ENCODE measurements at regions not wholly inside any gene's neighbourhood (a gene's known extent, or its start where the extent isn't known, plus 50 kb on each side); places are given as distances from the start of the nearest gene placed in this dataset.
A peak's percentile ranks its signal among the peaks of the same experiment; 100 is the strongest.
"Not testable (repeated sequence)": the region's sequence is repeated elsewhere in the genome, so short reads cannot be mapped to it uniquely, and the experiment has no call there.

DNA sequence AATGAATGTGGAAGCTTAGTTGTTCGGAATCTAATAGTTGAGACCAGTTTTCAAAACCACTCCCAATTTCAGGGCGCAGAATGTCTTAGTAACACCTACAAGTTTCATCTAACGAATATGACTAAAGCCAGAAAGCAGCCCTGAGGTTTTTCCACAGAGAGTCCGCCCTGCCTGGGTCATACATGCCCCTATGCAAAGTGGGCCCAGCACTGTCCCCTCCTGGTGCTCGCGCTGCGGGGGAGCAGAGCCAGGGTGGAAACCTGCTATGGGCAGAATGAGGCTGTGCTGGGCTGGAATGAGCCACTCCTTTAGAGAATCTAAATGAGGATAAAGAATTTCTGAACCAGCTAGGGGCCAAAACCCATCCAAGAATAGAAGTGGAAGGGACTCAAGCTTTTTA lies 334.0 kb downstream of the GOLGA6L6 start:
- intact Hi-C loops (cut with DNase I, micrococcal nuclease); ATAC-seq; DNase-seq; H3K4me1 ChIP-seq (ENCODE audit: low read depth); H3K4me3 ChIP-seq; H3K36me3 ChIP-seq (ENCODE audit: low read depth): not testable (repeated sequence)
- H3K9me3 ChIP-seq: peaks cover 53% of the 10 kb centered on the region

DNA sequence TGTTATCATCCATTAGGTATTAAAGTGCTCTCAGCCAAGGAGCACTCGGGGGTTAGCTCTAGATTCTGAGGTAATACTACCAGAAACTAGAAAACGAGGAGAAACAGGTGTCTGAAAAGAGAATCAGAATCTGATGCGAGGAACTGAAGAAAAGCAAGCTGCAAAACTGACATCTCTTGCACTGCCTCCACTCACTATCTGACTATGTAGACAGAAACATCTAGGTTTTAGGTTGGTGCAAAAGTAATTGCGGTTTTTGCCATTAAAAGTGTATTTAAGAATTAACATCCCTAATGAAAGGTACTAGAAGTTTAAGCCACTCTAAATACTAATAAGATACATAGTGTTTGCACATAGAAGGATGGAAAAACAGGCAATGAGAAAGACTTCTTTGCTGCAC lies 334.4 kb downstream of the GOLGA6L6 start:
- H3K9me3 ChIP-seq: peaks cover 53% of the 10 kb centered on the region
- DNase-seq; H3K36me3 ChIP-seq (ENCODE audit: low read depth); H3K4me3 ChIP-seq; intact Hi-C loops (cut with DNase I, micrococcal nuclease); H3K4me1 ChIP-seq (ENCODE audit: low read depth); ATAC-seq: not testable (repeated sequence)

DNA sequence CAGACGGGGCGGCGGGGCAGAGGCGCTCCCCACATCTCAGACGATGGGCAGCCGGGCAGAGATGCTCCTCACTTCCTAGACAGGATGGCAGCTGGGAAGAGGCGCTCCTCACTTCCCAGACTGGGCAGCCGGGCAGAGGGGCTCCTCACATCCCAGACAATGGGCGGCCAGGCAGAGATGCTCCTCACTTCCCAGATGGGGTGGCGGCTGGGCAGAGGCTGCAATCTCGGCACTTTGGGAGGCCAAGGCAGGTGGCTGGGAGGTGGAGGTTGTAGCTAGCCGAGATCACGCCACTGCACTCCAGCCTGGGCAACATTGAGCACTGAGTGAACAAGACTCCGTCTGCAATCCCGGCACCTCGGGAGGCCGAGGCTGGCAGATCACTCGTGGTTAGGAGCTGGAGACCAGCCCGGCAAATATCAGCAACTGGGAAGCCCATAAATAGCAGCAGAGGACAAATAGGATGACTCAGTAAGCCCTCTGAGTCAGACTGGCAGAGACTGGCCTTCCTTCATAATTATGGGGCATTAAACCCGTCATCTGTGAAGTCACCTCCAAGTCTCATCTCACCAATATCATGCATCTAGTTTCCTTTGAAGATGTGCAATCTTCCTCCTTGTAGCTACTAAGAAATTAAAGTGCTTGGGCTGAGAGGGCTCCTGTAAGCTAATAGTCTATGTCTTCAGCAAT lies 337.3 kb downstream of the GOLGA6L6 start:
- H3K4me1 ChIP-seq (ENCODE audit: low read depth); intact Hi-C loops (cut with DNase I, micrococcal nuclease); DNase-seq; H3K4me3 ChIP-seq; H3K36me3 ChIP-seq (ENCODE audit: low read depth): not testable (repeated sequence)
- H3K9me3 ChIP-seq: peaks cover 46% of the 10 kb centered on the region
- peak; percentile 28 for ATAC-seq

DNA sequence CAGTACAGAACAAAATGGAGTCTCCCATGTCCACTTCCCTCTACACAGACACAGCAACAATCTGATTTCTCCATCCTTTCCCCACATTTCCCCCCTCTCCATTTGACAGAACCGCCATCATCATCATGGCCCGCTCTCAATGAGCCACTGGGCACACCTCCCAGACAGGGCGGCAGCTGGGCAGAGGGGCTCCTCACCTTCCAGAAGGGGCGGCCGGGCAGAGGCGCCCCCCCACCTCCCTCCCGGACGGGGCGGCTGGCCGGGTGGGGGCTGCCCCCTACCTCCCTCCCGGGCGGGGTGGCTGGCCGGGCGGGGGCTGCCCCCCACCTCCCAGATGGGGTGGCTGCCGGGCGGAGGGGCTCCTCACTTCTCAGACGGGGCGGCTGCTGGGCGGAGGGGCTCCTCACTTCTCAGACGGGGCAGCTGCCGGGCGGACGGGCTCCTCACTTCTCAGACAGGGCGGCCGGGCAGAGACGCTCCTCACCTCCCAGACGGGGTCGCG lies 337.9 kb downstream of the GOLGA6L6 start:
- H3K4me1 ChIP-seq (ENCODE audit: low read depth); H3K4me3 ChIP-seq; ATAC-seq; H3K36me3 ChIP-seq (ENCODE audit: low read depth); DNase-seq; intact Hi-C loops (cut with DNase I, micrococcal nuclease): not testable (repeated sequence)
- peaks cover 52% of the 10 kb centered on the region for H3K9me3 ChIP-seq

DNA sequence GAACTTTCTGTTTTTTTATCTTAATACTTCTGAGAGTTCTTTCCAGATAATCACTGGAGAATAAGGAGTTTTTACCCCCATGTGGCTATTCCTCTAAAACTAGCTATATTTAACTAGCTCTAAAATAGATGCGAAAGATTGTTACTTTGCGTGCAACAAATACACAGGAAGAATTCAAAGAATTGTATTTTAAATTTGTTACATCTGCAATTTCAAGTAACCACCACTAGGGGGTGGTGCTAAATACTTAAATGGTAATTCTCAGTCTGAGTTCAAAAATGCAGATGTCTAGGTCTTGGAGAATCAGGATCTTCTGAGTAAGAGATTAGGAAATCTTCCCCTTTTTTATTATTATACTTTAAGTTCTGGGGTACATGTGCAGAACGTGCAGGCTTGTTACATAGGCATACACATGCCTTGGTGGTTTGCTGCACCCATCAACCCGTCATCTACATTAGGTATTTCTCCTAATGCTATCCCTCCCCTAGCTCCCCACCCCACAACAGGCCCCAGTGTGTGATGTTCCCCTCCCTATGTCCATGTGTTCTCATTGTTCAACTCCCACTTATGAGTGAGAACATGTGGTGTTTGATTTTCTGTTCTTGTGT lies 346.9 kb downstream of the GOLGA6L6 start:
- DNase-seq; H3K4me3 ChIP-seq; intact Hi-C loops (cut with DNase I, micrococcal nuclease); H3K36me3 ChIP-seq (ENCODE audit: low read depth); H3K4me1 ChIP-seq (ENCODE audit: low read depth): not testable (repeated sequence)
- TF ChIP-seq, protein P1, sequence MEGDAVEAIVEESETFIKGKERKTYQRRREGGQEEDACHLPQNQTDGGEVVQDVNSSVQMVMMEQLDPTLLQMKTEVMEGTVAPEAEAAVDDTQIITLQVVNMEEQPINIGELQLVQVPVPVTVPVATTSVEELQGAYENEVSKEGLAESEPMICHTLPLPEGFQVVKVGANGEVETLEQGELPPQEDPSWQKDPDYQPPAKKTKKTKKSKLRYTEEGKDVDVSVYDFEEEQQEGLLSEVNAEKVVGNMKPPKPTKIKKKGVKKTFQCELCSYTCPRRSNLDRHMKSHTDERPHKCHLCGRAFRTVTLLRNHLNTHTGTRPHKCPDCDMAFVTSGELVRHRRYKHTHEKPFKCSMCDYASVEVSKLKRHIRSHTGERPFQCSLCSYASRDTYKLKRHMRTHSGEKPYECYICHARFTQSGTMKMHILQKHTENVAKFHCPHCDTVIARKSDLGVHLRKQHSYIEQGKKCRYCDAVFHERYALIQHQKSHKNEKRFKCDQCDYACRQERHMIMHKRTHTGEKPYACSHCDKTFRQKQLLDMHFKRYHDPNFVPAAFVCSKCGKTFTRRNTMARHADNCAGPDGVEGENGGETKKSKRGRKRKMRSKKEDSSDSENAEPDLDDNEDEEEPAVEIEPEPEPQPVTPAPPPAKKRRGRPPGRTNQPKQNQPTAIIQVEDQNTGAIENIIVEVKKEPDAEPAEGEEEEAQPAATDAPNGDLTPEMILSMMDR (IDR thresholded peaks at IDR 0.05): peak; percentile 14
- peaks cover 28% of the 10 kb centered on the region for H3K9me3 ChIP-seq
- ATAC-seq: peak; percentile 14

DNA sequence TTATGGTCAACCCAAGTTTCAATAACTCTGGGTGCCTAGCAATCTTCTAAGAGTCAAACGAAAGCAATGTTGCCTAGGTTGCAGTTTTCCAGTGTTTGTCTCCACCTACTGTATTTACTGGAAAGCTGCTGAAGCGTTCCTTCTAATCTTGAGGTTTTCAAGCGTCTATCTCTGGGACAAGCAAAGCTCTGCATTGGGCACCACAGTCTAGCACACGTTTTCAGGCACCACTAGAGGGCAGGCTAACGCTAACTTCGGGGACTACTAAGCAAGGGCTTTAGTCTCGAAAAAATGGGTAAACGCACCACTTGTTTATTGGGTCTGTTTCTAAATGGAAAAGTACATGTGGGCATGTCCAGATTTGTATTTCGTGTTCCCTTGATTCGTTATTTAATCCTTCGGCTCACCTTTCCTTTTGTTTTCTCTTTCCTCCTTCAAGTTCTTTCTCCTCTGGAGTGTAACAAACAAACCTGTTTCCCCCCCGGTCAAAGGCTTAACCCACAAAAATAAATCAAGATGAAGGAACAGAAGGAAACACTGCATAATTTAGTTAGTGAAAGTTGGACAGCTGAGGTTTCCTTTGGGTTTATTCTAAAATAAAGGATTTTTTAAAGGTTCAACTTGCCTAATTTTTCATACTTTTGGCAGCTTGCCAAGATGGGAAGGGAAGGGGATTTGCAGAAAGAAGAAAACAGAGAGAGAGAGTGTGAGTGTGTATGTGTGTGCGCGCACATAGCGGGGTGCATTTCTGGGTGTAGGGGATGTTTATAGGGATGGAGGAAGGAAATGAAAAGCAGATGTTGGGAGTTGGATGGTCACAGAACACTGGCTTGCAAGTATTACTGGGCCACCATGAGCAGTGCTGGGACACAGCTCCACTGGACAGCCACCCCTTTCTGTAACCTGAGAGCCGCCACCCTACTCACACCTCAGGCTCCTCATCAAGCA lies 348.3 kb downstream of the GOLGA6L6 start:
- H3K4me1 ChIP-seq (ENCODE audit: low read depth); intact Hi-C loops (cut with DNase I, micrococcal nuclease); H3K36me3 ChIP-seq (ENCODE audit: low read depth); H3K4me3 ChIP-seq: not testable (repeated sequence)
- peak; percentile 80 for ATAC-seq
- H3K9me3 ChIP-seq: peaks cover 28% of the 10 kb centered on the region
- peak in 1 of 3 donors; percentile 56 for DNase-seq

DNA sequence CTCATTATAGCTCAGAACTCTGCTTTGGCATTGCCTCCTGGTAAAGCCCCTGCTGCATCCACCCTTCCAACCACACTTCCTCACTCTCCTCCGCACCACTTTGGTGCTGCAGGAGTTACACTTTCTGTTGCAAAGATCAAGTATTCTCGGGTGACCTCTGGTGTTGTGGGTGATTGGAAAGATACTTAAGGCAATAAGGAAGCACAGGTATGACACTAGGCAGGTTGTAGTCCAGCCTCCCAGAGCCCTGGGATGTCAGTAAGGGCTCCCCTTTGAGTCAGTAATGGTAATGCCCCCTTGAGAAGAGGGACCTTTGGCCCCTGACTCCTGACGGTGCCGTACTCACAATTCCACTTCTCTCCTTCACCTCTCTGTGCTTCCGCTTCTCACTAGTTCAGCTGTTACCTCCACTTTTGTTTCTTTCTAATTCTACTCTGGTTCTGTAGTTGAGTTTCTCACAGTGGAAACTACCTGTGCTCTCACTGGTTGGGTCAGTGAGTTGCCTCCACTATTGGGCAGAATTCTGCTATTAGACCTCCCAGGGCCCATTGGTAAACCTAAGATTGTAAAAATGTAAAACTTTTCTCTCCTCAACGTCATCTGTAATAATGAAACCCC lies 350.0 kb downstream of the GOLGA6L6 start:
- H3K36me3 ChIP-seq (ENCODE audit: low read depth); H3K4me1 ChIP-seq (ENCODE audit: low read depth); DNase-seq; intact Hi-C loops (cut with DNase I, micrococcal nuclease); H3K4me3 ChIP-seq: not testable (repeated sequence)
- H3K9me3 ChIP-seq: peaks cover 37% of the 10 kb centered on the region
- ATAC-seq: peak; percentile 6

DNA sequence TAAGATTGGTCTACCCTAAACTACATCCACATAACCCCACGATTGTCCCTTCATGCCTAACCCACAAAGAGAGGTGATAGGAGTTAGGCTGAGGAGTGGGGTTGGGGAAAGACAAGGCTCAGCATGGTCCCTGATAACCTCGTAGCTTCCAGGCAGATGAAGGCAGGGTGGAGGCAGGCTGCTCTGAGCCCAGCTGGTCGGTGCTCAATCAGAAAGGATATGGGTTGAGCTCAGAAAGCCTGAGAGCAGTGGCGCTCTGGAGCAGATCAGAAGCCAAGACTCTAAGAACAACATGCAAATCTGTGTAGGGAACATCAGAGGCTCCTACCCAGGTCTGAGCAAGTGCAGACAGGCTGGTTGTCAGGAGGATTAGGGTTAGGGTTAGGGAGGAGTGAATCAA lies 353.0 kb downstream of the GOLGA6L6 start:
- peaks cover 27% of the 10 kb centered on the region for H3K9me3 ChIP-seq
- DNase-seq; H3K36me3 ChIP-seq (ENCODE audit: low read depth); H3K4me1 ChIP-seq (ENCODE audit: low read depth); intact Hi-C loops (cut with DNase I, micrococcal nuclease); H3K4me3 ChIP-seq: not testable (repeated sequence)
- peak; percentile 11 for ATAC-seq

DNA sequence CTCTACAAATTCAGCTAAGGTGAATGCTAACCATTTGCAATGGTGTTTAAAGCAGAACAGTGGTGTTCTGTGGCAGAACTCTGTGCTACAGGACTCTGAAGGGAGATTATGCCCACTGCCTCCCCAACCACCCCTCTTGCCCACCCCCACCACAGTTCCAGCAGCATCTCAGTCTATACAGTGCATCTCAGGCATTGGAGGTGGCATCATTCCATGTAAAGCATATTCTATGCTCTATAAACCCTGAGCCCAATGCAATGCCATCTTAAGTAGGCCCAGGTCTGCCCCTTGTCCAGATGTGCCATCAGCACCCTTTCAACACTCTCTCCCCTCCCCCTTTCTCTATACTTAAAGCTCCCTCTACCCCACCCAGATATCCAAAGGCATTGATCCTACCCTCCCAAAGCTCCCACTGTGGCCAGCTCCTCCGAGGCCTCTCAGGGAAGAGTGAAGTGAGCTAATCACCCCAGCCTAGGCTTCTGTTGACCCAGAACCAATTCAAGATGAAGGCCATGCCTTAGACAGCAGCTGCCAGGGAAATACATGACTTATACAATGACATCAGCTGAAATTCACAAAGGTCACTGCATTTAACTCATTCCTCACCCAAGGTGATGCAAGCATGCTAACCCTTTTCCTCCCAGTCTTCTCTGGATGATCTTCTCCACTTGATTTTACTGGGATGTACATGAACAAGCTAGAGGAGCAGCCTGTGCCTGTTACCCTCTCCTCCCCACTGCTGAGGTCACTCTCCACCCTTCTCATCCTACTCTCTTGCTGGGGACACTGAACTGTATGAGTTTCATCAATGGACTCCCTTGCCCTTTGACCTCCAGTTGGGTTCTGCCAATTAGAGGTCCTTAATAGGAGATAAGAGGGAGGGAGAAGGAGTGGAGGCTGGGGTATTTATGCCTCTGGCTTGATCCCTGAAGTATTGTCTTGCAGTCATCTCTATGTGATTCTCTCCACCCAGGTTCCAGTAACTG lies 353.9 kb downstream of the GOLGA6L6 start:
- H3K4me3 ChIP-seq; H3K4me1 ChIP-seq (ENCODE audit: low read depth); DNase-seq; H3K36me3 ChIP-seq (ENCODE audit: low read depth); intact Hi-C loops (cut with DNase I, micrococcal nuclease): not testable (repeated sequence)
- peaks cover 24% of the 10 kb centered on the region for H3K9me3 ChIP-seq
- ATAC-seq: peak; percentile 10

DNA sequence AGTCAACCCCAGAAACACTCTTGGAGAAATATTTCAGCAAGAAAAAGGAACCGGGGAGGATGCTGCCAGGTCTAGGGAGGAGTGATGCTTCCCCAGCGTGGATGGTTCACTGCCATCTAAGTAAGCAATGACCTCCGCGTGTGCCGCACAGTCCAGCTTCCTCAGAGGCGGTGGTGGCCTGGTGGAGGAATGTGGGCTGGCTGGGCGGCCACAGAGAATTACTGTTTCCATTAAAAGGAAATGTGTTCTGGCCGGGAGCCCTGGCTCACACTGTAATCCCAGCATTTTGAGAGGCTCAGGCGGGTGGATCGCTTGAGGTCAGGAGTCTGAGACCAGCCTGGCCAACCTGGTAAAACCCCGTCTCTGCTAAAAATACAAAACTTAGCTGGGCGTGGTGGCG lies 356.7 kb downstream of the GOLGA6L6 start:
- DNase-seq; H3K4me3 ChIP-seq; intact Hi-C loops (cut with DNase I, micrococcal nuclease); H3K4me1 ChIP-seq (ENCODE audit: low read depth); ATAC-seq; H3K36me3 ChIP-seq (ENCODE audit: low read depth): not testable (repeated sequence)
- peaks cover 26% of the 10 kb centered on the region for H3K9me3 ChIP-seq

DNA sequence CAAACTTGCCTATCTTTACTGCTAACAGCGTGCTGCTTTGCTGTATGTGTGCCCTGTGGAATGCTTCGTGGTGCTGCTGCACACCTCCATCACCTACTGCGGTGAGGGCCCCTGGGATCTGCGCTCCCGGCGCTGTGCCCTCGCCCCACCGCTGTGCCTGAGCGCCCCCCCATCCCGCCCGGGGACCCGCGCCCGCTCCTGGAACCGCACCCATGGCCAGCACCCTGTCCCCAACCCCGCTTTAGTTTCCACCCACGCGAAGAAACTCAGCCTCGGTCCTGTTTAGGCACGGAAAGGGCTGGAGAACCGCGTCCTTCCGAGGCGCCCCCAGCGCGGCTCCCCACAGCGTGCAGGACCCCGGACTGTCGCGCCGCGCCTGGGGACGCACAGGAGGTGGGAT lies 373.4 kb downstream of the GOLGA6L6 start:
- intact Hi-C loops (cut with DNase I, micrococcal nuclease); ATAC-seq; H3K4me3 ChIP-seq; H3K4me1 ChIP-seq (ENCODE audit: low read depth); H3K9me3 ChIP-seq; DNase-seq; H3K36me3 ChIP-seq (ENCODE audit: low read depth): not testable (repeated sequence)
